Smooth muscle cell (in vitro differentiated cells): ENCODE measurements at regions not wholly inside any gene's neighbourhood (a gene's known extent, or its start where the extent isn't known, plus 50 kb on each side); places are given as distances from the start of the nearest gene placed in this dataset.

Experiments
- DNase-seq: peaks from one replicate; lab custom pipeline; 2025; ENCODE audit not compliant: unreplicated experiment; lab: John Stamatoyannopoulos, UW
- H2AFZ ChIP-seq: fragments of 200-600 bp; sonication (generic); 2 replicates; pipeline ENCODE4 v1.6.0; 2016; ENCODE audit warnings: antibody characterized with exemption, low read depth, mild to moderate bottlenecking
- H3F3A ChIP-seq: fragments of 200-600 bp; sonication (generic); 2 replicates; pipeline ENCODE4 v1.6.0; 2017; ENCODE audit warnings: antibody characterized with exemption, low read depth
- H3K27ac ChIP-seq: fragments of 200-600 bp; sonication (generic); 2 replicates; pipeline ENCODE4 v1.5.1; 2016; ENCODE audit warnings: low read depth, mild to moderate bottlenecking
- H3K27me3 ChIP-seq: fragments of 200-600 bp; sonication (generic); 2 replicates; pipeline ENCODE4 v1.6.1; 2016; ENCODE audit warnings: low read depth, mild to moderate bottlenecking
- H3K36me3 ChIP-seq: fragments of 200-600 bp; sonication (generic); 2 replicates; pipeline ENCODE4 v1.5.1; 2016; ENCODE audit warnings: low read depth
- H3K4me1 ChIP-seq: fragments of 200-600 bp; sonication (generic); 2 replicates; pipeline ENCODE4 v1.5.1; 2016; ENCODE audit warnings: low read depth
- H3K4me2 ChIP-seq: fragments of 200-600 bp; sonication (generic); 2 replicates; pipeline ENCODE4 v1.6.0; 2016; ENCODE audit warnings: mild to moderate bottlenecking
- H3K4me3 ChIP-seq: fragments of 200-600 bp; sonication (generic); 2 replicates; pipeline ENCODE4 v1.5.1; 2016; ENCODE audit warnings: mild to moderate bottlenecking
- H3K79me2 ChIP-seq: fragments of 200-600 bp; sonication (generic); 2 replicates; pipeline ENCODE4 v1.6.0; 2016; ENCODE audit warnings: low read depth, mild to moderate bottlenecking
- H3K9ac ChIP-seq: fragments of 200-600 bp; sonication (generic); 2 replicates; pipeline ENCODE4 v1.6.0; 2016; ENCODE audit warnings: low read depth
- H3K9me3 ChIP-seq: fragments of 200-600 bp; sonication (generic); replicated peaks from 2 replicates; pipeline ENCODE4 v1.5.1; 2016; ENCODE audit warnings: low read depth
- H4K20me1 ChIP-seq: fragments of 200-600 bp; sonication (generic); 2 replicates; pipeline ENCODE4 v1.6.0; 2016; ENCODE audit warnings: low read depth
- WGBS: methylation state at CpG from one replicate; pipeline ENCODE4 v1.1.7; 2016; ENCODE audit warnings: low lambda C conversion rate; 5-methylcytosine and 5-hydroxymethylcytosine counted together
- TF ChIP-seq, protein P1 (sequence below): fragments of 200-600 bp; sonication (generic); IDR thresholded peaks from 2 replicates; pipeline ENCODE4 v1.5.1; 2017; ENCODE audit warnings: borderline replicate concordance, mild to moderate bottlenecking, antibody characterized with exemption; ENCODE audit not compliant: insufficient read depth, poor library complexity, severe bottlenecking

DNA sequence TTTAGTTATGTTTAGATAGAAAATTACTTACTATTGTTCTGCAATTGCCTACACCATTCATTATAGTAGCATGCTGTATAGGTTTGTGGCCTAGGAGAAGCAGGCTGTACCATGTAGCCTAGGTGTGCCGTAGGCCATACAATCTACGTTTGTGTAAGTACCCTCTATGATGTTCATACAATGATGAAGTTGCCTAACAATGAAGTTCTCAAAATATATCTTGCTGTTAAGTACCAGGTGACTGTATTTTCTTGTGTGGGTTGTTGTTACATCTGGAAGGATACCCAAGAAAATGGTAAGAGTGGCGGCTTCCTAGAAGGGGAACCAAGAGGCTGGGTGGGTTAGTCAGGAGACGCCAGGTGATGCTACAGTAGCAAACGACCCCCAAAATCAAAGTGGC lies 88.3 kb upstream of the FOXF1 start:
- H3K9ac ChIP-seq: no peak overlapping the region
- no peak for DNase-seq
- no peak overlapping the region for H3K4me2 ChIP-seq
- H3K4me3 ChIP-seq: no peak overlapping the region
- TF ChIP-seq, protein P1, sequence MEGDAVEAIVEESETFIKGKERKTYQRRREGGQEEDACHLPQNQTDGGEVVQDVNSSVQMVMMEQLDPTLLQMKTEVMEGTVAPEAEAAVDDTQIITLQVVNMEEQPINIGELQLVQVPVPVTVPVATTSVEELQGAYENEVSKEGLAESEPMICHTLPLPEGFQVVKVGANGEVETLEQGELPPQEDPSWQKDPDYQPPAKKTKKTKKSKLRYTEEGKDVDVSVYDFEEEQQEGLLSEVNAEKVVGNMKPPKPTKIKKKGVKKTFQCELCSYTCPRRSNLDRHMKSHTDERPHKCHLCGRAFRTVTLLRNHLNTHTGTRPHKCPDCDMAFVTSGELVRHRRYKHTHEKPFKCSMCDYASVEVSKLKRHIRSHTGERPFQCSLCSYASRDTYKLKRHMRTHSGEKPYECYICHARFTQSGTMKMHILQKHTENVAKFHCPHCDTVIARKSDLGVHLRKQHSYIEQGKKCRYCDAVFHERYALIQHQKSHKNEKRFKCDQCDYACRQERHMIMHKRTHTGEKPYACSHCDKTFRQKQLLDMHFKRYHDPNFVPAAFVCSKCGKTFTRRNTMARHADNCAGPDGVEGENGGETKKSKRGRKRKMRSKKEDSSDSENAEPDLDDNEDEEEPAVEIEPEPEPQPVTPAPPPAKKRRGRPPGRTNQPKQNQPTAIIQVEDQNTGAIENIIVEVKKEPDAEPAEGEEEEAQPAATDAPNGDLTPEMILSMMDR: no peak
- H3K9me3 ChIP-seq: no peaks in the 10 kb centered on the region
- no peaks in the 10 kb centered on the region for H4K20me1 ChIP-seq
- no peak overlapping the region for H2AFZ ChIP-seq
- no peaks in the 10 kb centered on the region for H3K79me2 ChIP-seq
- WGBS: 97% methylated on average over 5 of the region's 5 CpGs
- H3K27me3 ChIP-seq: peaks cover 3% of the 10 kb centered on the region
- H3K36me3 ChIP-seq: no peaks in the 10 kb centered on the region
- no peaks in the 10 kb centered on the region for H3K4me1 ChIP-seq
- no peak overlapping the region for H3K27ac ChIP-seq
- peaks cover under 1% of the 10 kb centered on the region for H3F3A ChIP-seq

GRCh38 chr16:86424398-86424797 lies 85.9 kb upstream of the FOXF1 start:
- no peaks in the 10 kb centered on the region for H4K20me1 ChIP-seq
- H3K4me2 ChIP-seq: no peak overlapping the region
- H3F3A ChIP-seq: peaks cover 11% of the 10 kb centered on the region
- WGBS: 61% methylated on average over 10 of the region's 10 CpGs
- no peaks in the 10 kb centered on the region for H3K4me1 ChIP-seq
- H3K9me3 ChIP-seq: no peaks in the 10 kb centered on the region
- no peaks in the 10 kb centered on the region for H3K27me3 ChIP-seq
- no peaks in the 10 kb centered on the region for H3K79me2 ChIP-seq
- TF ChIP-seq, protein P1: no peak
- no peaks in the 10 kb centered on the region for H3K36me3 ChIP-seq
- DNase-seq: no peak
- H3K4me3 ChIP-seq: no peak overlapping the region
- no peak overlapping the region for H2AFZ ChIP-seq
- no peak overlapping the region for H3K27ac ChIP-seq
- no peak overlapping the region for H3K9ac ChIP-seq

DNA sequence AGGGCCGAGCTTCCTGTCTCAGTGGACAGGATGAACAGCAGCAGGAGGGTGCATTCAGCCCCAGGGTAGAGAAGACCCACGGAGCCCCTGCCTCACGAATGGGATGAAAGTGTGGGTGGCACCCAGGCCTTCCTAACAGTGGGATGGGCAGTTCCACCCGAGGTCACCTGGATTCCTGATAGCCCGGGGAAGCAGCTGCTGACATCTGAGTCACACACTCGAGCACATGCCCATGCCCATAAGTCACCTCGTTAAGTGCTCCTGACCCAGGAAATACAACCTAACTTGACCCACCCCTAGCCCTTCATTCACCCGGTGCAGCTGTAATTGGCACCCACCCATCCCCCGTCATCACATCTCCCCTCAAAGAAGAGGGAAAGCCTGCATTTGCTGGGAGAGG lies 85.3 kb upstream of the FOXF1 start:
- Histone ChIP-seq H2AFZ (no peak overlapping the region), H3K79me2 (no peaks in the 10 kb centered on the region), H3K9ac (no peak overlapping the region), H3K4me1 (no peaks in the 10 kb centered on the region), H4K20me1 (no peaks in the 10 kb centered on the region), H3K27me3 (no peaks in the 10 kb centered on the region), H3K36me3 (no peaks in the 10 kb centered on the region), H3K9me3 (no peaks in the 10 kb centered on the region), H3K27ac (no peak overlapping the region), H3K4me2 (no peak overlapping the region), H3F3A (peaks cover 11% of the 10 kb centered on the region), H3K4me3 (no peak overlapping the region)
- TF ChIP-seq, protein P1: no peak
- WGBS: 76% methylated on average over 9 of the region's 9 CpGs
- DNase-seq: no peak

DNA sequence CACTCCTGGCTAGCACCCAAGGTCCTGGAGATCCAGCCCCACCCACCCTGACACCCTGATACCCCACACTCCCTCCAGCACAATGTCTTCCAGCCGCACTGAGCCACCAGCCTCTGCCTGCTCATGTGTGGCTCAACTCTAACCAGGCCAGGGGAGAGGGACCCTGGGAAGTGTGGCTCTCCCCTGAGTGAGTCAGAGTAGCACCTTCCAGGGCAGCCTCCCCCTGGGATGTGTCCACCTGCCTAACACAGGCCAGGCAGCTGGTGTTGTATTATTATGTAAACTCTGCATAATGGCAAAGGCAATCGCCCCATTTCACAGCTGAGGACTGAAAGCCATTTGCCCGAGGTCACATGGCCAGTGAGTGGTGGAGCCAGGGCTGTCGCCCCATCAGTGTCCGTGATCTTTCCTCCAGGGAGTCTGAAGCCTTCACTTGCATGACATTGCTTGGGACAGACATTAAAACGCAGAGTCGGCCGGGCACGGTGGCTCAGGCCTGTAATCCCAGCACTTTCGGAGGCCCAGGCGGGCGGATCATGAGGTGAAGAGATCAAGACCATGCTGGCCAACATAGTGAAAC lies 84.2 kb upstream of the FOXF1 start:
- TF ChIP-seq, protein P1: no peak
- Histone ChIP-seq H3K79me2 (no peaks in the 10 kb centered on the region), H3K4me1 (peaks cover 5% of the 10 kb centered on the region), H2AFZ (no peak overlapping the region), H3K9ac (no peak overlapping the region), H3K9me3 (no peaks in the 10 kb centered on the region), H3K27ac (no peak overlapping the region), H3K27me3 (no peaks in the 10 kb centered on the region), H3K4me2 (no peak overlapping the region), H3F3A (peaks cover 11% of the 10 kb centered on the region), H4K20me1 (no peaks in the 10 kb centered on the region), H3K36me3 (no peaks in the 10 kb centered on the region), H3K4me3 (no peak overlapping the region)
- 86% methylated on average over 12 of the region's 12 CpGs for WGBS
- no peak for DNase-seq
